NCI-H82 (cell line): ENCODE measurements at regions not wholly inside any gene's neighbourhood (a gene's known extent, or its start where the extent isn't known, plus 50 kb on each side); places are given as distances from the start of the nearest gene placed in this dataset.

ENCODE experiments used
- DNase-seq: peaks from one replicate; lab custom pipeline; 2025; lab: John Stamatoyannopoulos, UW

- DNase-seq, result no peak
These were observed 120.4 kb downstream of the ACKR3 start for GRCh38 chr2:236689981-236690380.

GRCh38 chr2:236690726-236691125 is 121.1 kb downstream of the ACKR3 start:
- DNase-seq, result no peak

GRCh38 chr2:236691799-236692167 is 122.2 kb downstream of the ACKR3 start:
- DNase-seq, result no peak

GRCh38 chr2:236692937-236693336 is 123.3 kb downstream of the ACKR3 start:
- no peak for DNase-seq

- no peak for DNase-seq
These were observed 123.9 kb downstream of the ACKR3 start for GRCh38 chr2:236693531-236693930.

- DNase-seq, result no peak
These were observed 124.7 kb downstream of the ACKR3 start for GRCh38 chr2:236694146-236694888.

- no peak for DNase-seq
These were observed 127.2 kb downstream of the ACKR3 start for GRCh38 chr2:236696834-236697233.

- DNase-seq, result no peak
These were observed 128.5 kb downstream of the ACKR3 start for GRCh38 chr2:236698016-236698627.

- DNase-seq, result no peak
These were observed 131.1 kb downstream of the ACKR3 start for GRCh38 chr2:236700703-236701102.

- no peak for DNase-seq
These were observed 133.2 kb downstream of the ACKR3 start for GRCh38 chr2:236702657-236703372.

- no peak for DNase-seq
These were observed 133.7 kb downstream of the ACKR3 start for GRCh38 chr2:236703373-236703709.

GRCh38 chr2:236703906-236704305 is 134.3 kb downstream of the ACKR3 start:
- DNase-seq, result no peak

GRCh38 chr2:236704887-236705286 is 135.3 kb downstream of the ACKR3 start:
- no peak for DNase-seq

- DNase-seq, result no peak
These were observed 135.9 kb downstream of the ACKR3 start for GRCh38 chr2:236705295-236706105.

GRCh38 chr2:236706288-236706687 is 136.7 kb downstream of the ACKR3 start:
- no peak for DNase-seq

GRCh38 chr2:236706803-236707202 is 137.2 kb downstream of the ACKR3 start:
- no peak for DNase-seq

- no peak for DNase-seq
These were observed 141.8 kb downstream of the ACKR3 start for GRCh38 chr2:236711440-236711839.

- DNase-seq, result no peak
These were observed 142.7 kb downstream of the ACKR3 start for GRCh38 chr2:236712304-236712703.

GRCh38 chr2:236712961-236713673 is 143.5 kb downstream of the ACKR3 start:
- DNase-seq, result no peak

GRCh38 chr2:236714080-236714479 is 144.5 kb downstream of the ACKR3 start:
- DNase-seq, result no peak

GRCh38 chr2:236715077-236715476 is 145.5 kb downstream of the ACKR3 start:
- DNase-seq, result no peak

- peak; percentile 36 for DNase-seq
These were observed 145.9 kb downstream of the ACKR3 start for GRCh38 chr2:236715491-236715961.
